ENCODE measurements at regions not wholly inside any gene's neighbourhood (a gene's known extent, or its start where the extent isn't known, plus 50 kb on each side); places are given as distances from the start of the nearest gene placed in this dataset.

DNA sequence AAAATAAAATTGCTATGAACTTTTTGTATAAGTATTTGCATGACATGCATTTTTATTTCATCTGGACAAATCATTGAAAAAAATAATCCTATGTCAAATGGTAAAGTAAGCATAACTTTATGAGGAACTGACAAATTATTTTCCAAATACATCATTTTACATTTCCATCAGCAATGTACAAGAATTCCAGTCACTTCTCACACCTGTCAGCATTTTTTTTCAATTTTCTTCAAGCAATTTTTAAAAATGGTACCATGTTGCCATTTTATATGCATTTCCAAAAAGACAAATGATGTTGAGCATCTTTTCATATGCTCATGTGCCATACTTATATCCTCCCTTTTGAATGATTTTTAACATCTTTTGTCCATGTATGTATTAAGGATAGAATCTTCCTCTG is 961.7 kb upstream of the PIK3C3 start:
- TF ChIP-seq EZH2 (IDR thresholded peaks at IDR 0.05; ENCODE audit: borderline replicate concordance, low read length), result no peak
- TF ChIP-seq, protein P1, sequence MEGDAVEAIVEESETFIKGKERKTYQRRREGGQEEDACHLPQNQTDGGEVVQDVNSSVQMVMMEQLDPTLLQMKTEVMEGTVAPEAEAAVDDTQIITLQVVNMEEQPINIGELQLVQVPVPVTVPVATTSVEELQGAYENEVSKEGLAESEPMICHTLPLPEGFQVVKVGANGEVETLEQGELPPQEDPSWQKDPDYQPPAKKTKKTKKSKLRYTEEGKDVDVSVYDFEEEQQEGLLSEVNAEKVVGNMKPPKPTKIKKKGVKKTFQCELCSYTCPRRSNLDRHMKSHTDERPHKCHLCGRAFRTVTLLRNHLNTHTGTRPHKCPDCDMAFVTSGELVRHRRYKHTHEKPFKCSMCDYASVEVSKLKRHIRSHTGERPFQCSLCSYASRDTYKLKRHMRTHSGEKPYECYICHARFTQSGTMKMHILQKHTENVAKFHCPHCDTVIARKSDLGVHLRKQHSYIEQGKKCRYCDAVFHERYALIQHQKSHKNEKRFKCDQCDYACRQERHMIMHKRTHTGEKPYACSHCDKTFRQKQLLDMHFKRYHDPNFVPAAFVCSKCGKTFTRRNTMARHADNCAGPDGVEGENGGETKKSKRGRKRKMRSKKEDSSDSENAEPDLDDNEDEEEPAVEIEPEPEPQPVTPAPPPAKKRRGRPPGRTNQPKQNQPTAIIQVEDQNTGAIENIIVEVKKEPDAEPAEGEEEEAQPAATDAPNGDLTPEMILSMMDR (conservative IDR thresholded peaks at IDR 0.05 in 1 of 2, IDR thresholded peaks at IDR 0.05 in 1 of 2; ENCODE audit: extremely low read depth in 1 of 2, insufficient read depth in 1 of 2, low read depth in 1 of 2, low read length in 2 of 2), result no peak
